IPS-18a (cell line): ENCODE measurements at regions not wholly inside any gene's neighbourhood (a gene's known extent, or its start where the extent isn't known, plus 50 kb on each side); places are given as distances from the start of the nearest gene placed in this dataset.
"Not testable (repeated sequence)": the region's sequence is repeated elsewhere in the genome, so short reads cannot be mapped to it uniquely, and the experiment has no call there.

Experiments
- H3K27ac ChIP-seq: one replicate; pipeline ENCODE4 v1.5.1; 2013; ENCODE audit warnings: low read length
- H3K27me3 ChIP-seq: one replicate; pipeline ENCODE4 v1.6.1; 2013; ENCODE audit warnings: mild to moderate bottlenecking, low read length; ENCODE audit not compliant: control insufficient read depth, insufficient read depth
- H3K36me3 ChIP-seq: one replicate; pipeline ENCODE4 v1.6.1; 2013; ENCODE audit warnings: low read depth, low read length; ENCODE audit not compliant: control insufficient read depth
- H3K4me1 ChIP-seq: one replicate; pipeline ENCODE4 v1.6.1; 2013; ENCODE audit warnings: low read depth, low read length; ENCODE audit not compliant: control insufficient read depth
- H3K4me3 ChIP-seq: one replicate; pipeline ENCODE4 v1.5.1; 2013; ENCODE audit warnings: low read length
- H3K9ac ChIP-seq: one replicate; pipeline ENCODE4 v1.6.1; 2013; ENCODE audit warnings: mild to moderate bottlenecking, low read length, moderate library complexity
- H3K9me3 ChIP-seq: one replicate; pipeline ENCODE4 v1.6.1; 2013; ENCODE audit warnings: low read depth, low read length; ENCODE audit not compliant: control insufficient read depth

GRCh38 chr2:22984152-22984551, 400.8 kb upstream of the KLHL29 start:
- H3K4me3 ChIP-seq, H3K9me3 ChIP-seq, H3K27ac ChIP-seq, H3K27me3 ChIP-seq, H3K4me1 ChIP-seq, H3K36me3 ChIP-seq, H3K9ac ChIP-seq: not testable (repeated sequence)

- Histone ChIP-seq H3K36me3 (no peaks in the 10 kb centered on the region), H3K4me3 (no peak overlapping the region), H3K9ac (no peak overlapping the region), H3K27ac (no peak overlapping the region), H3K4me1 (no peaks in the 10 kb centered on the region), H3K27me3 (no peaks in the 10 kb centered on the region), H3K9me3 (no peaks in the 10 kb centered on the region)
Measured at GRCh38 chr2:22990246-22990645, 394.7 kb upstream of the KLHL29 start.

GRCh38 chr2:22991844-22992243, 393.1 kb upstream of the KLHL29 start:
- Histone ChIP-seq H3K9ac (no peak overlapping the region), H3K27ac (no peak overlapping the region), H3K27me3 (no peaks in the 10 kb centered on the region), H3K4me3 (no peak overlapping the region), H3K36me3 (no peaks in the 10 kb centered on the region), H3K9me3 (no peaks in the 10 kb centered on the region), H3K4me1 (no peaks in the 10 kb centered on the region)

- Histone ChIP-seq H3K27ac (no peak overlapping the region), H3K9me3 (no peaks in the 10 kb centered on the region), H3K4me3 (no peak overlapping the region), H3K36me3 (no peaks in the 10 kb centered on the region), H3K4me1 (no peaks in the 10 kb centered on the region), H3K27me3 (no peaks in the 10 kb centered on the region), H3K9ac (no peak overlapping the region)
Measured at GRCh38 chr2:22992441-22992840, 392.5 kb upstream of the KLHL29 start.

GRCh38 chr2:22993250-22993649, 391.7 kb upstream of the KLHL29 start:
- H3K4me3 ChIP-seq: no peak overlapping the region
- no peak overlapping the region for H3K9ac ChIP-seq
- H3K27ac ChIP-seq: no peak overlapping the region
- no peaks in the 10 kb centered on the region for H3K27me3 ChIP-seq
- no peaks in the 10 kb centered on the region for H3K4me1 ChIP-seq
- no peaks in the 10 kb centered on the region for H3K9me3 ChIP-seq
- H3K36me3 ChIP-seq: no peaks in the 10 kb centered on the region

- no peaks in the 10 kb centered on the region for H3K27me3 ChIP-seq
- no peaks in the 10 kb centered on the region for H3K9me3 ChIP-seq
- no peaks in the 10 kb centered on the region for H3K36me3 ChIP-seq
- no peak overlapping the region for H3K27ac ChIP-seq
- no peak overlapping the region for H3K9ac ChIP-seq
- no peaks in the 10 kb centered on the region for H3K4me1 ChIP-seq
- H3K4me3 ChIP-seq: no peak overlapping the region
Measured at GRCh38 chr2:22995576-22995975, 389.4 kb upstream of the KLHL29 start.

GRCh38 chr2:22996911-22997310, 388.1 kb upstream of the KLHL29 start:
- H3K4me3 ChIP-seq: no peak overlapping the region
- no peak overlapping the region for H3K9ac ChIP-seq
- no peaks in the 10 kb centered on the region for H3K9me3 ChIP-seq
- H3K36me3 ChIP-seq: no peaks in the 10 kb centered on the region
- no peak overlapping the region for H3K27ac ChIP-seq
- no peaks in the 10 kb centered on the region for H3K27me3 ChIP-seq
- no peaks in the 10 kb centered on the region for H3K4me1 ChIP-seq

- Histone ChIP-seq H3K36me3 (no peaks in the 10 kb centered on the region), H3K9ac (no peak overlapping the region), H3K27ac (no peak overlapping the region), H3K27me3 (no peaks in the 10 kb centered on the region), H3K4me3 (no peak overlapping the region), H3K9me3 (no peaks in the 10 kb centered on the region), H3K4me1 (no peaks in the 10 kb centered on the region)
Measured at GRCh38 chr2:22998359-22998758, 386.6 kb upstream of the KLHL29 start.

GRCh38 chr2:22999951-23000350, 385.0 kb upstream of the KLHL29 start:
- Histone ChIP-seq H3K4me1 (no peaks in the 10 kb centered on the region), H3K27me3 (no peaks in the 10 kb centered on the region), H3K36me3 (no peaks in the 10 kb centered on the region), H3K4me3 (no peak overlapping the region), H3K9me3 (no peaks in the 10 kb centered on the region), H3K27ac (no peak overlapping the region), H3K9ac (no peak overlapping the region)

GRCh38 chr2:23002234-23002633, 382.7 kb upstream of the KLHL29 start:
- H3K4me3 ChIP-seq: no peak overlapping the region
- no peaks in the 10 kb centered on the region for H3K9me3 ChIP-seq
- no peak overlapping the region for H3K9ac ChIP-seq
- H3K27ac ChIP-seq: no peak overlapping the region
- no peaks in the 10 kb centered on the region for H3K27me3 ChIP-seq
- no peaks in the 10 kb centered on the region for H3K4me1 ChIP-seq
- no peaks in the 10 kb centered on the region for H3K36me3 ChIP-seq

GRCh38 chr2:23005469-23005868, 379.5 kb upstream of the KLHL29 start:
- Histone ChIP-seq H3K27me3 (no peaks in the 10 kb centered on the region), H3K36me3 (no peaks in the 10 kb centered on the region), H3K27ac (no peak overlapping the region), H3K4me1 (no peaks in the 10 kb centered on the region), H3K4me3 (no peak overlapping the region), H3K9me3 (no peaks in the 10 kb centered on the region), H3K9ac (no peak overlapping the region)

GRCh38 chr2:23007631-23008235, 377.2 kb upstream of the KLHL29 start:
- H3K36me3 ChIP-seq: no peaks in the 10 kb centered on the region
- H3K4me3 ChIP-seq: no peak overlapping the region
- H3K4me1 ChIP-seq: no peaks in the 10 kb centered on the region
- no peak overlapping the region for H3K9ac ChIP-seq
- H3K9me3 ChIP-seq: no peaks in the 10 kb centered on the region
- no peak overlapping the region for H3K27ac ChIP-seq
- H3K27me3 ChIP-seq: no peaks in the 10 kb centered on the region
